ENCODE measurements at regions not wholly inside any gene's neighbourhood (a gene's known extent, or its start where the extent isn't known, plus 50 kb on each side); places are given as distances from the start of the nearest gene placed in this dataset.

DNA sequence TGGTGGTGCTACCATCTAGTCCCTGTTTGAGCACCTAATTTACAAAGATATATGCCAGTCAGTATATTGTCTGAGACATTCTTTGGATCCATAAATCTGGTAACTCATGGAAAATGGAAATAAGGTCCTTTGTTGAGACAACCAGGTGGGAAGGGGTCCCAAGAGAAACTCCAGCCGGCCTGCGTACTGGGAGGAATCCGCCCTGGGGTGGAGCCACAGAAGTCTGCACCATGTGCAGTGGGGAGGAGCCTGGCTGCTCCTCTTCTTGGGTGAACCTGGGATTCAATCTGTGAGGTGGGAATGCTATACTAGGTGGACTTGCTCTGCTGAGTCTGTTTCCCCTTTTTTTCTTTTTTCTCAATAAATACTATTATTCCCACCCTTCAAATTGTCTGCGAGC is 339.2 kb upstream of the TNRC6C start:
- POLR2A ChIA-PET: interaction anchor here (2.4 kb wide), 1 partner anchor 23 kb away, joined by 10 read pairs; no protein-coding TSS in a partner anchor
- Histone ChIP-seq H3K79me2 (ENCODE audit: control insufficient read depth, insufficient read depth, low read length) (no peaks in the 10 kb centered on the region), H3K9ac (ENCODE audit: insufficient read depth in 1 of 2, low read depth in 2 of 2, low read length in 2 of 2) (no peak overlapping the region), H3K9me1 (ENCODE audit: control insufficient read depth, insufficient read depth, low read length) (no peaks in the 10 kb centered on the region), H4K20me1 (replicated peaks; ENCODE audit: control insufficient read depth, insufficient read depth, low read length) (no peaks in the 10 kb centered on the region), H3K36me3 (ENCODE audit: control insufficient read depth, insufficient read depth, low read length) (no peaks in the 10 kb centered on the region), H3K4me2 (ENCODE audit: insufficient read depth, low read length) (no peak overlapping the region), H3K4me1 (replicated peaks in 1 of 2; ENCODE audit: control insufficient read depth in 2 of 2, insufficient read depth in 2 of 2, low read length in 2 of 2) (no peaks in the 10 kb centered on the region; a peak in 2 of 5 replicates), H3K27me3 (ENCODE audit: control insufficient read depth in 2 of 2, insufficient read depth in 2 of 2, low read length in 2 of 2) (peaks cover 7 to 29% of the 10 kb centered on the region in 2 experiments), H2AFZ (ENCODE audit: low read depth, low read length) (no peak overlapping the region), H3K4me3 (no peak overlapping the region), H3K9me3 (replicated peaks; ENCODE audit: control insufficient read depth, insufficient read depth, low read depth, low read length) (no peaks in the 10 kb centered on the region), H3K27ac (ENCODE audit: extremely low read depth, low read depth, low read length) (no peak overlapping the region)
- CTCF ChIA-PET (ENCODE audit: low intra/inter-chr PET ratio): no interaction called here
- BruUV-seq (replicated peaks): no TSS peak
- in situ Hi-C loops (cut with MboI) (no loop called here), intact Hi-C loops (cut with micrococcal nuclease) (no loop called here)
- DNase-seq (ENCODE audit: extremely low read depth in 1 of 4, low spot score in 3 of 4) (no peak), ATAC-seq (no peak), FAIRE-seq (no peak)
- 0% methylated on average over 4 of the region's 4 CpGs for WGBS (ENCODE audit: insufficient coverage, low coverage, missing lambda C conversion rate)
- TF ChIP-seq NR3C1 (CRISPR knock-in tag; IDR thresholded peaks at IDR 0.05) (no peak), TCF7L2 (IDR thresholded peaks at IDR 0.05; ENCODE audit: low read depth, low read length) (no peak), MAFG (tag; conservative IDR thresholded peaks at IDR 0.05) (no peak), HMGN3 (IDR thresholded peaks at IDR 0.05; ENCODE audit: borderline replicate concordance, extremely low read depth, insufficient read length, low read depth, low read length) (no peak), BCOR (IDR thresholded peaks at IDR 0.05) (no peak), POU5F1 (IDR thresholded peaks at IDR 0.05; ENCODE audit: borderline replicate concordance, low read depth, low read length, partially characterized antibody) (no peak), ZNF347 (CRISPR knock-in tag; IDR thresholded peaks at IDR 0.05; ENCODE audit: low read depth) (no peak), ZNF444 (CRISPR knock-in tag; IDR thresholded peaks at IDR 0.05) (no peak), GATA2 (CRISPR knock-in tag; IDR thresholded peaks at IDR 0.05) (no peak), ZNF583 (CRISPR knock-in tag; IDR thresholded peaks at IDR 0.05) (no peak), ZNF316 (IDR thresholded peaks at IDR 0.05) (no peak), CHCHD3 (CRISPR knock-in tag; IDR thresholded peaks at IDR 0.05) (no peak), LEF1 (IDR thresholded peaks at IDR 0.05) (no peak), RFX1 (IDR thresholded peaks at IDR 0.05) (no peak), ZBTB8A (IDR thresholded peaks at IDR 0.05; ENCODE audit: partially characterized antibody) (no peak), ARID3A (IDR thresholded peaks at IDR 0.05; ENCODE audit: borderline replicate concordance, low read depth, low read length) (no peak)
- TF ChIP-seq, protein P1, sequence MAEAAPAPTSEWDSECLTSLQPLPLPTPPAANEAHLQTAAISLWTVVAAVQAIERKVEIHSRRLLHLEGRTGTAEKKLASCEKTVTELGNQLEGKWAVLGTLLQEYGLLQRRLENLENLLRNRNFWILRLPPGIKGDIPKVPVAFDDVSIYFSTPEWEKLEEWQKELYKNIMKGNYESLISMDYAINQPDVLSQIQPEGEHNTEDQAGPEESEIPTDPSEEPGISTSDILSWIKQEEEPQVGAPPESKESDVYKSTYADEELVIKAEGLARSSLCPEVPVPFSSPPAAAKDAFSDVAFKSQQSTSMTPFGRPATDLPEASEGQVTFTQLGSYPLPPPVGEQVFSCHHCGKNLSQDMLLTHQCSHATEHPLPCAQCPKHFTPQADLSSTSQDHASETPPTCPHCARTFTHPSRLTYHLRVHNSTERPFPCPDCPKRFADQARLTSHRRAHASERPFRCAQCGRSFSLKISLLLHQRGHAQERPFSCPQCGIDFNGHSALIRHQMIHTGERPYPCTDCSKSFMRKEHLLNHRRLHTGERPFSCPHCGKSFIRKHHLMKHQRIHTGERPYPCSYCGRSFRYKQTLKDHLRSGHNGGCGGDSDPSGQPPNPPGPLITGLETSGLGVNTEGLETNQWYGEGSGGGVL (CRISPR knock-in tag; IDR thresholded peaks at IDR 0.05): no peak
- TF ChIP-seq, protein P2, sequence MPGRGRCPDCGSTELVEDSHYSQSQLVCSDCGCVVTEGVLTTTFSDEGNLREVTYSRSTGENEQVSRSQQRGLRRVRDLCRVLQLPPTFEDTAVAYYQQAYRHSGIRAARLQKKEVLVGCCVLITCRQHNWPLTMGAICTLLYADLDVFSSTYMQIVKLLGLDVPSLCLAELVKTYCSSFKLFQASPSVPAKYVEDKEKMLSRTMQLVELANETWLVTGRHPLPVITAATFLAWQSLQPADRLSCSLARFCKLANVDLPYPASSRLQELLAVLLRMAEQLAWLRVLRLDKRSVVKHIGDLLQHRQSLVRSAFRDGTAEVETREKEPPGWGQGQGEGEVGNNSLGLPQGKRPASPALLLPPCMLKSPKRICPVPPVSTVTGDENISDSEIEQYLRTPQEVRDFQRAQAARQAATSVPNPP (IDR thresholded peaks at IDR 0.05; ENCODE audit: borderline replicate concordance, insufficient read depth, insufficient read length): no peak
